ENCODE measurements at regions not wholly inside any gene's neighbourhood (a gene's known extent, or its start where the extent isn't known, plus 50 kb on each side); places are given as distances from the start of the nearest gene placed in this dataset.

- no peak overlapping the region for H3K9ac ChIP-seq (ENCODE audit: low read length)
- TF ChIP-seq EZH2phosphoT487 (IDR thresholded peaks at IDR 0.05; ENCODE audit: borderline replicate concordance, low read length) = no peak
- TF ChIP-seq EZH2 (IDR thresholded peaks at IDR 0.05; ENCODE audit: low read length, unreplicated experiment) = no peak
- no peak overlapping the region for H2AFZ ChIP-seq (ENCODE audit: low read length)
- ChIA-PET POLR2A (ENCODE audit: unreplicated experiment) (no interaction called here), CTCF (no interaction called here)
- H4K20me1 ChIP-seq (ENCODE audit: low read length) = no peaks in the 10 kb centered on the region
- intact Hi-C loops (cut with micrococcal nuclease) = no loop called here
- ATAC-seq = no peak
- H3K27me3 ChIP-seq (ENCODE audit: low read length) = no peaks in the 10 kb centered on the region; the same call in 1 of the 2 replicates
- no peak overlapping the region for H3K4me3 ChIP-seq (ENCODE audit: low read length)
- no peak overlapping the region for H3K27ac ChIP-seq (ENCODE audit: low read length)
- no peaks in the 10 kb centered on the region for H3K79me2 ChIP-seq (ENCODE audit: low read length)
- H3F3A ChIP-seq (ENCODE audit: low read length, unreplicated experiment) = no peaks in the 10 kb centered on the region
- DNase-seq = no peak
- no peaks in the 10 kb centered on the region for H3K36me3 ChIP-seq (ENCODE audit: low read depth, low read length)
- no peaks in the 10 kb centered on the region for H3K4me1 ChIP-seq (ENCODE audit: insufficient read depth, low read length)
- BruUV-seq (replicated peaks) = no TSS peak
- no peaks in the 10 kb centered on the region for H3K9me3 ChIP-seq (ENCODE audit: low read length)
- H3K9me2 ChIP-seq (replicated peaks; ENCODE audit: low read length) = no peaks in the 10 kb centered on the region
- H3K4me2 ChIP-seq (ENCODE audit: low read length) = no peak overlapping the region
Measured at GRCh38 chr10:91046869-91047268, 126.0 kb upstream of the ANKRD1 start.

GRCh38 chr10:91048380-91048779, 127.5 kb upstream of the ANKRD1 start:
- CTCF ChIA-PET = no interaction called here
- POLR2A ChIA-PET (ENCODE audit: unreplicated experiment) = no interaction called here
- no peak overlapping the region for H2AFZ ChIP-seq (ENCODE audit: low read length)

DNA sequence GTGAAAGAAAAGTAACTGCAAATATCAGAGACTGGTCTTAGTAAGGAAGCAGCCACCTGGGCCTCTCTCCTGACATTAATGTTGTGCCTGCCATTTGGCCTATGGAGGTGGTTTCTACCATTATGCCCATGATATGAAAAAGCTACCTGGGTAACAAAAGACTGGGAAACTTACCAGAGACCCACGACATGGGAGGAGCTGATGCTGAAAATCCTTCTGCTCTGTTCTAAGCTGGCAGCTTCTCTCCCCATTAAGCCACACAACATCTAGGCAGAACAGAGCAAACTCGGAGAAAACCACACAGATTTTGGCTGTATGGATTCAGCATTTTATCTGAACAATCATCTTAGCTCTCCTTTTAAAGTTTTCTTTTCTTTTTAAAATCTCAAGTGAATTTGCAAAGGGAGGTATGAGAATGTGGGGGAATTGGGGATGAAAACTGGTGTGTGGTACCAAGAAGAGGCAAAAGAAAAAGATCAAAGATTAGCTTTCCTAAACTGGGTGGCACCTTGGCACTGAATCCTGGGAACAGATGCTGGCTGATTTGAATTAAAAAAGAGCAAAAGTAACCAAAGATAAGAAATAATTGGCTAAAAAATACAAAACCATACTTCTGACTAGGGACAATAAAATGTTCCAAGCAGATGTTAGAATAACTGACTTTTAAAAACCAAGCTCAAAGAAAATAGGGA, 128.6 kb upstream of the ANKRD1 start:
- Histone ChIP-seq H3K4me1 (ENCODE audit: insufficient read depth, low read length) (no peaks in the 10 kb centered on the region), H3K4me3 (ENCODE audit: low read length) (no peak overlapping the region), H3F3A (ENCODE audit: low read length, unreplicated experiment) (no peaks in the 10 kb centered on the region), H3K79me2 (ENCODE audit: low read length) (no peaks in the 10 kb centered on the region), H3K9ac (ENCODE audit: low read length) (no peak overlapping the region), H3K9me3 (ENCODE audit: low read length) (no peaks in the 10 kb centered on the region), H3K9me2 (replicated peaks; ENCODE audit: low read length) (no peaks in the 10 kb centered on the region), H3K27ac (ENCODE audit: low read length) (no peak overlapping the region), H3K27me3 (ENCODE audit: low read length) (no peaks in the 10 kb centered on the region; the same call in 1 of the 2 replicates), H3K36me3 (ENCODE audit: low read depth, low read length) (no peaks in the 10 kb centered on the region), H2AFZ (ENCODE audit: low read length) (no peak overlapping the region), H4K20me1 (ENCODE audit: low read length) (no peaks in the 10 kb centered on the region), H3K4me2 (ENCODE audit: low read length) (no peak overlapping the region)
- ATAC-seq = no peak
- TF ChIP-seq, protein P1, sequence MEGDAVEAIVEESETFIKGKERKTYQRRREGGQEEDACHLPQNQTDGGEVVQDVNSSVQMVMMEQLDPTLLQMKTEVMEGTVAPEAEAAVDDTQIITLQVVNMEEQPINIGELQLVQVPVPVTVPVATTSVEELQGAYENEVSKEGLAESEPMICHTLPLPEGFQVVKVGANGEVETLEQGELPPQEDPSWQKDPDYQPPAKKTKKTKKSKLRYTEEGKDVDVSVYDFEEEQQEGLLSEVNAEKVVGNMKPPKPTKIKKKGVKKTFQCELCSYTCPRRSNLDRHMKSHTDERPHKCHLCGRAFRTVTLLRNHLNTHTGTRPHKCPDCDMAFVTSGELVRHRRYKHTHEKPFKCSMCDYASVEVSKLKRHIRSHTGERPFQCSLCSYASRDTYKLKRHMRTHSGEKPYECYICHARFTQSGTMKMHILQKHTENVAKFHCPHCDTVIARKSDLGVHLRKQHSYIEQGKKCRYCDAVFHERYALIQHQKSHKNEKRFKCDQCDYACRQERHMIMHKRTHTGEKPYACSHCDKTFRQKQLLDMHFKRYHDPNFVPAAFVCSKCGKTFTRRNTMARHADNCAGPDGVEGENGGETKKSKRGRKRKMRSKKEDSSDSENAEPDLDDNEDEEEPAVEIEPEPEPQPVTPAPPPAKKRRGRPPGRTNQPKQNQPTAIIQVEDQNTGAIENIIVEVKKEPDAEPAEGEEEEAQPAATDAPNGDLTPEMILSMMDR (conservative IDR thresholded peaks at IDR 0.05; ENCODE audit: low read depth, low read length) = no peak
- TF ChIP-seq EZH2 (IDR thresholded peaks at IDR 0.05; ENCODE audit: low read length, unreplicated experiment) = no peak
- TF ChIP-seq EZH2phosphoT487 (IDR thresholded peaks at IDR 0.05; ENCODE audit: borderline replicate concordance, low read length) = no peak
- ChIA-PET CTCF (no interaction called here), POLR2A (ENCODE audit: unreplicated experiment) (no interaction called here)
- intact Hi-C loops (cut with micrococcal nuclease) = no loop called here
- DNase-seq = no peak
- no TSS peak for BruUV-seq (replicated peaks)

More at GRCh38 chr10:91048380-91048779, 127.5 kb upstream of the ANKRD1 start:
- Histone ChIP-seq H3K4me1 (ENCODE audit: insufficient read depth, low read length) (no peaks in the 10 kb centered on the region), H3K27me3 (ENCODE audit: low read length) (no peaks in the 10 kb centered on the region; the same call in 1 of the 2 replicates), H3K27ac (ENCODE audit: low read length) (no peak overlapping the region), H3K4me3 (ENCODE audit: low read length) (no peak overlapping the region), H3F3A (ENCODE audit: low read length, unreplicated experiment) (no peaks in the 10 kb centered on the region), H3K79me2 (ENCODE audit: low read length) (no peaks in the 10 kb centered on the region), H3K9ac (ENCODE audit: low read length) (no peak overlapping the region), H3K36me3 (ENCODE audit: low read depth, low read length) (no peaks in the 10 kb centered on the region), H4K20me1 (ENCODE audit: low read length) (no peaks in the 10 kb centered on the region), H3K4me2 (ENCODE audit: low read length) (no peak overlapping the region), H3K9me2 (replicated peaks; ENCODE audit: low read length) (no peaks in the 10 kb centered on the region), H3K9me3 (ENCODE audit: low read length) (no peaks in the 10 kb centered on the region)
- no TSS peak for BruUV-seq (replicated peaks)
- no peak for TF ChIP-seq EZH2 (IDR thresholded peaks at IDR 0.05; ENCODE audit: low read length, unreplicated experiment)
- TF ChIP-seq EZH2phosphoT487 (IDR thresholded peaks at IDR 0.05; ENCODE audit: borderline replicate concordance, low read length) = no peak
- TF ChIP-seq, protein P1 (conservative IDR thresholded peaks at IDR 0.05; ENCODE audit: low read depth, low read length) = no peak
- no peak for ATAC-seq
- DNase-seq = no peak
- intact Hi-C loops (cut with micrococcal nuclease) = no loop called here

Data from PC-3 (cell line).